HEK293T (cell line): ENCODE measurements at regions not wholly inside any gene's neighbourhood (a gene's known extent, or its start where the extent isn't known, plus 50 kb on each side); places are given as distances from the start of the nearest gene placed in this dataset.
A peak's percentile ranks its signal among the peaks of the same experiment; 100 is the strongest.

Experiments used
- CTCF ChIA-PET: fragments of 350-600 bp; formaldehyde crosslinking; extraction: SDS; loops from one replicate; lab custom pipeline; 2021; ENCODE audit warnings: antibody characterized with exemption, inconsistent platforms; lab: Yijun Ruan, JAX
- POLR2A ChIA-PET: fragments of 350-600 bp; formaldehyde crosslinking; extraction: SDS; loops from one replicate; lab custom pipeline; 2020; ENCODE audit warnings: antibody characterized with exemption, inconsistent platforms; lab: Yijun Ruan, JAX
- DNase-seq: peaks from one replicate; pipeline ENCODE4 v3.0.0; 2012; ENCODE audit warnings: mixed read lengths; ENCODE audit errors: extremely low spot score
- ARNT ChIP-seq: fragments of 450-650 bp; IDR thresholded peaks from 2 replicates; pipeline ENCODE4 v1.6.1; 2017; ENCODE audit warnings: mild to moderate bottlenecking
- BHLHE40 ChIP-seq: fragments of 450-650 bp; IDR thresholded peaks from 2 replicates; pipeline ENCODE4 v1.6.1; 2016; ENCODE audit warnings: mild to moderate bottlenecking, moderate library complexity, borderline replicate concordance
- CTBP1 ChIP-seq: fragments of 450-650 bp; IDR thresholded peaks from 2 replicates; pipeline ENCODE4 v1.6.1; 2016; ENCODE audit warnings: borderline replicate concordance
- ELF4 ChIP-seq: fragments of 450-650 bp; IDR thresholded peaks from 2 replicates; pipeline ENCODE4 v1.6.1; 2017; ENCODE audit warnings: antibody characterized with exemption
- FOXA1 ChIP-seq: fragments of 450-650 bp; IDR thresholded peaks from 2 replicates; pipeline ENCODE4 v1.6.1; 2016; ENCODE audit warnings: mild to moderate bottlenecking
- FOXK2 ChIP-seq: fragments of 450-650 bp; IDR thresholded peaks from 2 replicates; pipeline ENCODE4 v1.6.1; 2016; ENCODE audit warnings: mild to moderate bottlenecking
- FOXM1 ChIP-seq: fragments of 450-650 bp; IDR thresholded peaks from 2 replicates; pipeline ENCODE4 v1.6.1; 2017; ENCODE audit warnings: mild to moderate bottlenecking, borderline replicate concordance
- HDGF ChIP-seq: fragments of 450-650 bp; IDR thresholded peaks from 2 replicates; pipeline ENCODE4 v1.6.1; 2017; ENCODE audit warnings: antibody characterized with exemption, borderline replicate concordance
- L3MBTL2 ChIP-seq: fragments of 450-650 bp; conservative IDR thresholded peaks from 2 replicates; pipeline ENCODE4 v1.6.1; 2016; ENCODE audit warnings: mild to moderate bottlenecking
- LEF1 ChIP-seq: fragments of 450-650 bp; IDR thresholded peaks from 2 replicates; pipeline ENCODE4 v1.6.1; 2017; ENCODE audit warnings: mild to moderate bottlenecking, borderline replicate concordance
- NFRKB ChIP-seq: fragments of 450-650 bp; IDR thresholded peaks from 2 replicates; pipeline ENCODE4 v1.6.1; 2016; ENCODE audit warnings: mild to moderate bottlenecking, moderate library complexity
- PKNOX1 ChIP-seq: fragments of 450-650 bp; IDR thresholded peaks from 2 replicates; pipeline ENCODE4 v1.6.1; 2016
- SP1 ChIP-seq: fragments of 450-650 bp; IDR thresholded peaks from 2 replicates; pipeline ENCODE4 v1.6.1; 2017
- SUZ12 ChIP-seq: fragments of 450-650 bp; IDR thresholded peaks from 2 replicates; pipeline ENCODE4 v1.6.1; 2016; ENCODE audit warnings: mild to moderate bottlenecking
- TARDBP ChIP-seq: fragments of 450-650 bp; IDR thresholded peaks from 2 replicates; pipeline ENCODE4 v1.6.1; 2016
- ZNF384 ChIP-seq: fragments of 450-650 bp; IDR thresholded peaks from 2 replicates; pipeline ENCODE4 v1.6.1; 2016

DNA sequence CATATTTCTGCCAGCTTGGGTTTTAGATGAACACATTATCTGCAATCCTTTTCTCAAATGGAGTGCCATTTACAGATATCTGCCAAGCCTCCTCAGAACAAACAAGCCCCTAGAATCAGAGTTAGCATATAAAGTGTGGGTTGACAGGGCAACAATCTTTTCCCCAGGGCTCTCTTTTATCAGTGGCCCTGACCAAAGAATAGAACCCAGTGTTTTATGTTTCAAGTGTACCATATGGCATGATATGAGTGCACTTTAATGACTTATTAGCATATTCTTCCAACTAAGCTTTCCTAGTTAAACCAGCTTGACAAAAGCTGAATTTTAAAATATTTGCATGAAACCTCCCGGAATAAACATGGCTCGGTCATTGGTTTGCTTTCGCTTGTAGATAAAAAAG is 57.3 kb downstream of the EVX1 start:
- ChIA-PET POLR2A (no interaction called here), CTCF (interaction anchor here (0.8 kb wide), 1 partner anchor 90 kb away, joined by 3 read pairs; no protein-coding TSS in a partner anchor)
- no peak for DNase-seq
- no peak for TF ChIP-seq FOXM1
- TF ChIP-seq CTBP1, result no peak
- no peak for TF ChIP-seq ZNF384
- TF ChIP-seq ELF4, result no peak
- TF ChIP-seq ARNT, result no peak
- TF ChIP-seq FOXA1, result no peak
- no peak for TF ChIP-seq TARDBP
- TF ChIP-seq PKNOX1, result no peak

DNA sequence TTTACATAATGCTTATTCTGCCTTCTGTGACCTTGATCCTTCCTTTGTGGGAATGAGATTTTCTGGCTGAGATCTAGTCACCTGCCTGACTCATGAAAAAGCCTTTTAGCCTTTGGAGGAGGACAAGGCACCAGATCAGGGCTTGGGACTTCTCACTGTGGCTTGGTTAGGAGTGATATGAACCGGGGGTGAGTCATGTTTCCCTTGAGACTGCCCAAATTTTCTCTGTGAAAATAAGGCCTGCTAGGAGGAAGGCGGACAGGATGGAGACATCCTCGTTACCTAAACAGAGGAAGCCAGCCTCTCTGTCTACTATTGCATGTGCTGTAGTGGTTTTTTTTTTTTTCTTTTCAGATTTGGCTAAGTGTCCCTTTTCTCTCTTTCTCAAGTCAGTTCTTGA is 57.8 kb downstream of the EVX1 start:
- POLR2A ChIA-PET, result no interaction called here

GRCh38 chr7:27302590-27302989 is 60.0 kb downstream of the EVX1 start:
- TF ChIP-seq HDGF, result no peak
- no peak for TF ChIP-seq NFRKB
- no peak for TF ChIP-seq LEF1
- TF ChIP-seq FOXM1, result no peak
- no peak for TF ChIP-seq FOXA1
- TF ChIP-seq TARDBP, result no peak
- TF ChIP-seq BHLHE40, result no peak
- TF ChIP-seq SUZ12, result no peak
- TF ChIP-seq ELF4, result no peak
- TF ChIP-seq SP1, result no peak
- no peak for TF ChIP-seq L3MBTL2
- no peak for TF ChIP-seq PKNOX1
- ChIA-PET CTCF (no interaction called here), POLR2A (no interaction called here)
- DNase-seq, result no peak

More for the DNA sequence above, 57.8 kb downstream of the EVX1 start:
- no peak for DNase-seq
- TF ChIP-seq FOXA1 (no peak), L3MBTL2 (no peak), BHLHE40 (no peak), CTBP1 (no peak), LEF1 (no peak), ZNF384 (no peak), NFRKB (no peak), FOXM1 (no peak), SUZ12 (no peak), ARNT (no peak), PKNOX1 (no peak), SP1 (no peak), HDGF (no peak), TARDBP (no peak)
- CTCF ChIA-PET, result interaction anchor here (0.8 kb wide), 1 partner anchor 91 kb away, joined by 3 read pairs; no protein-coding TSS in a partner anchor

DNA sequence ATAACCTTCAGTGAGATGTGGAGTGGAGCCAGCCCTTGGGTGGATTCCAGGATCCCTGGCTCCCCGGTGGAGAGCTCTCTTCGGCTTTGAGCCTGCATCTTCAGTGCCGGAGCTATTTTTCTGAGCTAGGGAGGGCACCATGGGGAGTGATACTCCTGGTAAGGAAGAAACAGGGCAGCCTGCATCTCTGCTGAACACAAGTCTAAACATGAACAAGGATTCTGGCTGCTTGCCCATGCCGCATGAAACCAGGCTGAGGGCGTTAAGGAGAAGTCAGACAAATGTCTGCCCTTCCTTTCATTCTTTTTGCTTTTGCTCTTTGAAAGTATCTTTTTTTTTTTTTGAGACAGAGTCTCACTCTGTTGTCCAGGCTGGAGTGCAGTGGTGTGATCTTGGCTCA is 60.4 kb downstream of the EVX1 start:
- CTCF ChIA-PET, result no interaction called here
- POLR2A ChIA-PET, result no interaction called here
- no peak for DNase-seq
- no peak for TF ChIP-seq ZNF384
- no peak for TF ChIP-seq CTBP1
- no peak for TF ChIP-seq FOXM1
- no peak for TF ChIP-seq L3MBTL2
- TF ChIP-seq TARDBP, result no peak
- TF ChIP-seq FOXA1, result no peak
- no peak for TF ChIP-seq SP1
- TF ChIP-seq PKNOX1, result no peak

DNA sequence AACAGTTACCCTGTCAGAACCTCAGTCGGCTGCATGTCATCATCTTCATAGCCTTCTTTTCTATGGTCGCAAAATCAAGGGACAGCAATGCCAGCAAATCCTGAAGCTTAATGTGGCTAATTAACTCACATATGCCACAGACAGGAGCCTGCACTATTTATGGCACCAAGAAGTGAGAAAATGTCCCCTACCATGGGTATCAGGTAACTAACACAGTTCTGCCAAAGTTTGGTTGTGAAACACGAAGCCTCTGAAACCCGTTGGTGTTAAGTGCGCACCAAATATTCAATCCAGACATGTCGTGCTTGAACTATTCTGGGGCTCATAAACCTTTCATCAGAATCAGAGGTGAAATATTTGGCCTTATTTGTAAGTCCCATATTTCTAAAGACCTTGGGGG is 63.3 kb downstream of the EVX1 start:
- DNase-seq, result no peak
- TF ChIP-seq ARNT (no peak), PKNOX1 (0 out of 2 replicates have a peak, but pooled peaks have one; percentile 6)
- POLR2A ChIA-PET, result no interaction called here
- CTCF ChIA-PET, result no interaction called here

DNA sequence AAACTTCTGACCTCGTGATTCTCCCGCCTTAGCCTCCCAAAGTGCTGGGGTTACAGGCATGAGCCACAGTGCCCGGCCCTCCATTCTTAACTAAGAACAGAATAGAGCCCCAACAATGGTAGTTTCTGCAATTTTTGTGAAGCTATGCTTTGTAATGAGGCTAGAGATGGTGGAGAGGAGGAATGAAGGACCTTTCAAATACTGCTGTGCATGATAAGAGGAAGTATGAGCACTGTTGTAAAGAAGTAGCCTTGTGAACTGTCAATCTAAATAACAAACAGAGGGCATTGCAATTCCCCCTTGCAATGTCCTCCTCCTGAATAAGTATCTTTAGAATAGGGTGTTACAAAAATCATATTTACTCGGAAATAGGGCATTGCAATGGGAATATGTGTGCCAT is 70.2 kb downstream of the EVX1 start:
- CTCF ChIA-PET, result no interaction called here
- TF ChIP-seq TARDBP (no peak), FOXA1 (no peak), PKNOX1 (no peak), LEF1 (no peak), ARNT (no peak), HDGF (no peak), FOXK2 (no peak), FOXM1 (no peak), NFRKB (no peak), SP1 (no peak), BHLHE40 (no peak), L3MBTL2 (no peak)
- POLR2A ChIA-PET, result no interaction called here
- no peak for DNase-seq
